ENCODE measurements at regions not wholly inside any gene's neighbourhood (a gene's known extent, or its start where the extent isn't known, plus 50 kb on each side); places are given as distances from the start of the nearest gene placed in this dataset.
"Not testable (repeated sequence)": the region's sequence is repeated elsewhere in the genome, so short reads cannot be mapped to it uniquely, and the experiment has no call there.

- TF ChIP-seq POLR2A (IDR thresholded peaks at IDR 0.05; ENCODE audit: low read length); GATA1 (IDR thresholded peaks at IDR 0.05; ENCODE audit: low read depth, low read length): not testable (repeated sequence)
Observed at GRCh38 chr13:22961342-22961741, 219.4 kb upstream of the SGCG start.
